ENCODE measurements at regions not wholly inside any gene's neighbourhood (a gene's known extent, or its start where the extent isn't known, plus 50 kb on each side); places are given as distances from the start of the nearest gene placed in this dataset.

DNA sequence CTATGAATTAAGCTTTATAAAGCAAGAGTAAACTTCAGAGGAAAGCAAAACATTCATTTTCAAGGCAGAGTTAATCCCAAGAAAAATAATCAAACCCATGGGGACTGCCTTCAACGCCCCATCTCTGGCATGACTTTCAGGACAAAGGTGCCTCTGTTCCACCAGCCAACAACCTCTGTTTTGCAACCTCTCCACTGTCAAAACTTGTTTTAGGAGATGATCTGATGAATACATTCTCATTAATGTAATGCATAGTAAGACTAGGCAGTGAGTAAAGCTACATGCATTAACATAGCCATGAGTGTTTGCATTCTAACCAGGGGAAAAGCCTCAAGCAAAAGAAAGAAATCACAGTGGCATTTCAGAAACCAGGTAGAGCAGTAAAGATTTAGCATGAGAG is 357.0 kb downstream of the FBXO15 start:
- no peak for DNase-seq

GRCh38 chr18:73787316-73787715 is 360.3 kb downstream of the FBXO15 start:
- no peak for DNase-seq

DNA sequence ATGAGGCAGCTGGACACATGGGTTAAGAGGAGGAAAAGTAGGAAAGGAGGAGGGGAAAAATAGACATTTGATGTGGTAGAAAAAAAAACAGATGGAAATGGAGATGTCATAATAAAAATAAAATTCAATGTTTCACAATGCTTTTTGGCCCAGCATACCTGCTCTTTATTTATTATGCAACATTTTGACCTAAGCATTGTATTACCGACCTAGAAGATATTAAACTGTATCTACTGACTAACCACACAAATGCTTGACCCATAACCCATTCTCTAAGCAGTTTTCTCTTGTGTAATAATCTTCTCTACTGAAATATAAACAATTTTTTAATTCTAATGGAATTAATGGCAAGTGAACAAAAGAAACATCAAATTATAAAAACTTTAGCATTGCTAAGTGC is 362.3 kb downstream of the FBXO15 start:
- no peak for DNase-seq

GRCh38 chr18:73784853-73785252 is 362.8 kb downstream of the FBXO15 start:
- no peak for DNase-seq

GRCh38 chr18:73782405-73782804 is 365.2 kb downstream of the FBXO15 start:
- DNase-seq = no peak

DNA sequence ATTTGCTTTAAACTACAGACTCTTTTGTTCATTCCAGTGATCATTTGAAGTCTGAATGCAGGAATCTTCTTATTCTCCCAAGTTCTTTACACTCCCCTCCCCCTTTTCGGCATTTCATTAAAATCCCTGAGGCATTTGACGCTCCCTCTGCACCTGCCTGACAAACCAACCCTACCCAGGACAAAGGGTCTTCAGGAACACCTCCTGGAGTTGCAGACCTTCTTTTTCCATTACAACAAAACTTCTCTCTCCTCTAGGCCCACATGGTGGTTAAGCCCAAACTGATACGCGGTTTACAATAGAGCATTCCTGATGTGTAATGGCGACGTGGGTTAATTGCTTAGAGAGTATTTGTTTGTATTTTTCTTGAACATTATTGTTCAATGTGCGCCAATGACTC is 367.4 kb downstream of the FBXO15 start:
- DNase-seq = no peak

- no peak for DNase-seq
These were observed 369.6 kb downstream of the FBXO15 start for GRCh38 chr18:73778032-73778359.

- no peak for DNase-seq
These were observed 370.1 kb downstream of the FBXO15 start for GRCh38 chr18:73777356-73778031.

GRCh38 chr18:73774811-73775509 is 372.7 kb downstream of the FBXO15 start:
- DNase-seq = no peak

GRCh38 chr18:73768043-73768442 is 379.6 kb downstream of the FBXO15 start:
- no peak for DNase-seq

DNA sequence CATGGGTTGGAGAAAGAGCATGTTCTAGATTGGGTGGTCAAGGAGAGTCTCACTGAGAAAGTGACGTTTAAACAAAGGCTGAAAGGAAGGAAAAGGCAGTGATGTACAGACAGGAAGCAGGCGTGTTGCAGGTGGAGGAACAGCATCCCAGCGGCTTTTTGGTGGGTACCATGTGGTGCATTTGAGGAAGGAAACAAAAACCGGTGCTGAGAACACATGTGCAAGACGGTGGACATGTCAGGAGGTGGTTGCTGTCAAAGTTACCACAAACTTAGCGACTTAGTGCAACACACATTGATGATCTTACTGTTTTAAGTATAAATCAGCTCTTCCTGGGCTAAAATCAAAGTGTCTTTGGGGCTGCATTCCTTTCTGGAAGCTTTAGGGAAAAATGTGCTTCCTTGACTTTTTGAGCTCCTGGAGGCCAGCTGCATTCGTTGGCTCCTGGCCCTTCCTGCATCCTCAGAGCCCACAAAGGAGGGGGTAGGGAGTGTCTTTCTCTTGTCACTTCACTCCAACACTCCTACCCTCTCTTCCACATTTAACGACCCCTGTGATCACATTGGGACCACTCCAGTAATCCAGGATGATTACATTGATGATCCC is 380.6 kb downstream of the FBXO15 start:
- no peak for DNase-seq

- no peak for DNase-seq
These were observed 389.2 kb downstream of the FBXO15 start for GRCh38 chr18:73758446-73758845.

- no peak for DNase-seq
These were observed 391.2 kb downstream of the FBXO15 start for GRCh38 chr18:73756256-73757091.

- no peak for DNase-seq
These were observed 394.7 kb downstream of the FBXO15 start for GRCh38 chr18:73752965-73753364.

DNA sequence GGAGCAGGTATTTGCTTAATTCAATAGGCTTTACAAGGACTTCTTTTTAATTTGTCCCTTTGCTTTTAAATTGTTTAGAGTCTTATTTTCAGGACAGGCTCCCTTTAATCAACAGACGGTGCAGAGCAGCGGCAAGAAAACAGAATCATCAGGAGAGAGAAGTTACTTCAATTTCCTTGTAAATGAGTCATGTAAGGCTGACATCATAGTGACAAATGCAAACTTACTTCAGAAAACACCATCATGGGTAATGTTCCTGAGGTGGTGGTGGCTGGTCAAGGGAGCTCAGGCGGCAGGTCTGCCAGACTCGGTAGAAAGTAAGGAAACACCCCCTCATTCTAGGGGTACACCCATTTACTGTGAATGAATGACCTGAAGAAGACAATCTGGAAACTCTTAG is 395.1 kb downstream of the FBXO15 start:
- no peak for DNase-seq

- no peak for DNase-seq
These were observed 397.6 kb downstream of the FBXO15 start for GRCh38 chr18:73750052-73750451.

DNA sequence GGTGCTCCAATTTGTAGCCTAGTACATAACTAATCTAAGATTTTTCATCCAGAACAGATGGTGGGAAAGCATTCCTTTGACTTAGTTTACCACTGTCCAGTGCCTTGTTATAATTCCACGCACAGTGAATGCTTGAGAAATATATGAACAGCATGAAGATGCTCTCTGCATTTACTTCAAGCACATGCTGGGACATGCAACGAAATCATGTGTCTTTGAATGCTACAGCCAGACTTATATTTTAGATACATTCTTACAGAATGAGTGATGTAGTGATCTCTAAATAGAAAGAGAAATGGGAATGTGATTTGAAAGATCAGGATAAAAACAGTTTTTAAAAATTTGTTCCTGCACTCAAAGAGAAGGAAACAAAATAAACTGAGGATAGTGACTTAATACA is 398.3 kb downstream of the FBXO15 start:
- DNase-seq = no peak

GRCh38 chr18:73748731-73749130 is 398.9 kb downstream of the FBXO15 start:
- DNase-seq = no peak

DNA sequence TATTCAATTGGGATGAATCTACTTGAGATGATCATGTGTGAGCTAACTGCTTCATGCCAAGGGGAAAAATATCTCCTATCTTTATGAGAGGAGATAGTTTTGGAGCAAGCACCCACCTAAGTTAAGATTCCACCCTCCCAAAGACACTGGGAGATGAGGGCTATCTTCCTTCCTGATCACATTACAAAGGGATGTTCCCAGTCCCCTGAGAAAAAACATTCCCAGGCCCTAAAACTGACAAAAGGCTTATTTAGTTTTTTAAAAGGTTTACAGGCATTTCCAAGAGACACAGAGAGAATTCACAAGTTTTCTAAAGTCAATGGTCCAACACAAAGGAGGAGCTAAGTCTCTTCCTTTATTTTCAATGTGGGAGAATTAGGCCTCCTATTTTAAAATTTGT is 401.5 kb downstream of the FBXO15 start:
- DNase-seq = no peak

- DNase-seq = no peak
These were observed 404.7 kb downstream of the FBXO15 start for GRCh38 chr18:73742957-73743356.

DNA sequence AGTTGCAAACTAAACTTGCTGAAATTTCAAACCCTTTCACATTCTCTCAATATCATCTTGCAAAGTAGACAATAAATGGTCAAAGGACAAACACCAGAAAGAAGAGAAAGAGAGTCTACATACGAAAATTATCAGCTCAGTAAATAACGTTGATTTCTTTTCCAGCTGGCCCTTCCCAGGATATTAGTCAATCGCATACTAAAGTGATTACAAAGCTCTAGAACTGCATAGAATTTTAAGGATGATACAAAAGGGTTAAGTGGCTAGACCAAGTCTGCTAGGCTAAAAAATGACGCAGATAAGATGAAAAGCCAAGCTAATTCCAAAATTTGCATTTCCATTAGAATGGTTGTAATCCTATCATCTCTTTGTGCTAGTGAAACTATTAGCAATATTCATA is 405.7 kb downstream of the FBXO15 start:
- DNase-seq = no peak

DNA sequence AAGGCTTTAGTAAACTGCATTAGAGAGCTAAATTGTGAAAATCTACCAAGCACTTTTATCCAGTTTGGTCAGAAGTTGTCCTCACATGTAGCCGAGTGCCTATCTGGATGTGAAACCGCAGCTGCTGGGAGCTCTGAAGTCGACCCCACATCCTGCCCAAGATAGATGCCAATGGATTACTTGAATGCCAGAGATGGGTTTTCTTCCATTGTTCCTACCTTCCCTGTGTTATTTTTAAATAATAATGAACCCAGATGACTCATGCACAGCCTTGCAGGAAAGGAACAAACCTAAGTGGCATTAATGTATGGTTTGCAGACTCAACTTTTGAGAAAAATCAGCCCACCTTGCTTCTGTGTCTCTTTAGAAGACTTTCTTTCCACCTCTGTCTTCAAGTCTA is 408.5 kb downstream of the FBXO15 start:
- DNase-seq = no peak

DNA sequence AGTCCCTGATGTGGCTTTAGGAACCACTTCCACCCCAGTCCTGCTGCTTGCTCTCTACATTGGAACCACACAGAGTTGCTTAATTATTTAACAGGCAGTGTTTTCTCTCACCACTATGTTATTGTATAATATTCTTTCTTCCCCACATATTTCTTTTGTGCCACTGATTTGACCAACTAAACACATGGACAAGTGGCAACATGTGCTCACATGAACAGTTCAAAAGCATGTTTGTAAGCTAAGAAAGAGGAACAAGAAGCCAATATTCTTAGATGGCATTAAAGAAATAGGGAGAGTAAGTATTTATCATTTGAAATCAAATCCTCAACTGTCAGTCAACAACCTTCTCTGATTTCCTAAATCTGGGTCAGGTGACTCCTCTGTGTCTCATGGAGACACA is 409.6 kb downstream of the FBXO15 start:
- DNase-seq = no peak
